ENCODE measurements at regions not wholly inside any gene's neighbourhood (a gene's known extent, or its start where the extent isn't known, plus 50 kb on each side); places are given as distances from the start of the nearest gene placed in this dataset.
"Not testable (repeated sequence)": the region's sequence is repeated elsewhere in the genome, so short reads cannot be mapped to it uniquely, and the experiment has no call there.

DNA sequence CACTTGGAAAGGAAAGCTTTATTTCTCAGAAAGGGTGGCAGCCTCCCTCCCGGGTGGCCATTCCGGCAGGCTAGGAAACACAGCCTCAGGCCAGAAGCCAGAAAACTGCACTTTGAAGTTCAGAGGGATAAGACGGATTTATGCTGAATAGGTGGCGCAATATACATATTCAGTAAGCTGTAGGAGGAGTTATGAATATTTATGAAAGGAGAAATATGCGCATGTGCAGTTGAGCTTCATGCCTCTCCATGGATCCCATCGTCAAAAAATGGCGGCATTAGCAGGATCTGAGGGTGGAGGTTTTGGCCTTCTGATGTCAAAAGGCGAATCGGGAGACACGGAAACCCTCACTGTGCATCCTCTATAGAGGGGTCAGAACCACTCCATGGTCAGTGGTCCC, 82.3 kb downstream of the KATNIP start:
- no peak overlapping the region for H3K4me3 Mint-ChIP-seq
- no peaks in the 10 kb centered on the region for H3K27me3 Mint-ChIP-seq
- H3K27ac Mint-ChIP-seq, result no peak overlapping the region
- no peaks in the 10 kb centered on the region for H3K4me1 Mint-ChIP-seq
- H3K36me3 Mint-ChIP-seq (ENCODE audit: low read depth), result peaks cover 26% of the 10 kb centered on the region
- ATAC-seq (replicated peaks), result no peak
- H3K9me3 Mint-ChIP-seq, result no peaks in the 10 kb centered on the region

DNA sequence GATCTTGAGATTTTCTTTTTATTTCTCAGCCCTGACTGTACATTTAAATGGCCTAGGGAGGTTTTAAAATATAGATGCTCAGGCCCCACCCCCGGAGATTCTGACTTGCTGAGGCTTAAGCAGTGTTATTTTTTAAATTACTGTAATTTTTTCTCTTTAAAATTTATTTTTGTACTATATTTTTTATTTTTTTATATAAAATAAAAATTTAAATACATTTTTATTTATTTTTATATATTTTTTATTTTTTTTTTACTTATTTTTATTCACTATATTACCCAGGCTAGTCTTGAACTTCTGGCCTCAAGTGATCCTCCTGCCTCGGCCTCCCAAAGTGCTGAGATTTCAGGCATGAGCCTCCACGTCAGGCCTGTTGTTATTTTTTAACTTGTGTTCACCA, 83.3 kb downstream of the KATNIP start:
- H3K9me3 Mint-ChIP-seq, result no peaks in the 10 kb centered on the region
- no peaks in the 10 kb centered on the region for H3K4me1 Mint-ChIP-seq
- no peak for ATAC-seq (replicated peaks)
- H3K27me3 Mint-ChIP-seq, result no peaks in the 10 kb centered on the region
- no peak overlapping the region for H3K27ac Mint-ChIP-seq
- H3K4me3 Mint-ChIP-seq, result no peak overlapping the region
- peaks cover 26% of the 10 kb centered on the region for H3K36me3 Mint-ChIP-seq (ENCODE audit: low read depth)

DNA sequence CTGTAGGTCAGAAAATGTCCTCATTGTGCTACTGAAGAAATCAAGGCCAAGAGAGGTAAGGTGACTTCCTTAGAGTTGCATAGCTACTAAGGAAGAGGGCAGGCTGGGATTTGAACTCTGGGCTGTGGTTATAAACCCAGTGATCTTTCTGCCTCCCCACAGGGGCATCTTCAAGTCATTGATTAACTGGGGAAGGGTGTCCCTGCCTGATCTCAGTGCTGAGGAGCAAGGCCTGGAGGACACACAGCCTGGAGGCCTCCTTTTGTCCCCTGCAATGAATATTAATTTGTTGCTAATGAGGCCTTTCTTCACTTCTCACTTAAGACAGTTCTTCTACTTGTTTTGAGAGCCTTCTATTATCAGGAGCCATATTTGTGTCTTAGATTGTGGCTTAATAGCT, 83.8 kb downstream of the KATNIP start:
- no peak for ATAC-seq (replicated peaks)
- H3K4me1 Mint-ChIP-seq, result no peaks in the 10 kb centered on the region
- H3K4me3 Mint-ChIP-seq, result no peak overlapping the region
- H3K27ac Mint-ChIP-seq, result no peak overlapping the region
- peaks cover 24% of the 10 kb centered on the region for H3K36me3 Mint-ChIP-seq (ENCODE audit: low read depth)
- no peaks in the 10 kb centered on the region for H3K27me3 Mint-ChIP-seq
- no peaks in the 10 kb centered on the region for H3K9me3 Mint-ChIP-seq

DNA sequence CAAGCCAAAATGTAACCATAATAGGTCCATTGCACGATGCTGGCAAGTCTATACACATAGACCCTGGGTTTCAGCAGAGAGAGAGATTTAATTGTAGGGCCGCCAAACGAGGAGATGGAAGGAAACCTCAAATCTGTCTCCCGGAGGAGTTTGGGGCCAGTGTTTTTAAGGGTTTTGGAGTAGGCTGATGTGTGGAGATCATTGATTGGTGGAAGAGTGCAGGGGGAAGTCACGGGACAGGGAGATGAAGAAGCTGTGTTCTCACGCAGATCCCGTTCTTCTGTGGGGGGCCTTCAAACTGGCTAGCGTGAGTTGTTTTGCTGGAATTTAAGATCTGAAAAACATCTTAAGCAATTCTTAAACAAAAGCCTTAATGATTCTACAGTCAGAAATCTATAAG, 84.8 kb downstream of the KATNIP start:
- no peak overlapping the region for H3K4me3 Mint-ChIP-seq
- H3K27ac Mint-ChIP-seq, result no peak overlapping the region
- H3K36me3 Mint-ChIP-seq (ENCODE audit: low read depth), result peaks cover 19% of the 10 kb centered on the region
- no peaks in the 10 kb centered on the region for H3K4me1 Mint-ChIP-seq
- H3K27me3 Mint-ChIP-seq, result no peaks in the 10 kb centered on the region
- ATAC-seq (replicated peaks), result no peak
- no peaks in the 10 kb centered on the region for H3K9me3 Mint-ChIP-seq

DNA sequence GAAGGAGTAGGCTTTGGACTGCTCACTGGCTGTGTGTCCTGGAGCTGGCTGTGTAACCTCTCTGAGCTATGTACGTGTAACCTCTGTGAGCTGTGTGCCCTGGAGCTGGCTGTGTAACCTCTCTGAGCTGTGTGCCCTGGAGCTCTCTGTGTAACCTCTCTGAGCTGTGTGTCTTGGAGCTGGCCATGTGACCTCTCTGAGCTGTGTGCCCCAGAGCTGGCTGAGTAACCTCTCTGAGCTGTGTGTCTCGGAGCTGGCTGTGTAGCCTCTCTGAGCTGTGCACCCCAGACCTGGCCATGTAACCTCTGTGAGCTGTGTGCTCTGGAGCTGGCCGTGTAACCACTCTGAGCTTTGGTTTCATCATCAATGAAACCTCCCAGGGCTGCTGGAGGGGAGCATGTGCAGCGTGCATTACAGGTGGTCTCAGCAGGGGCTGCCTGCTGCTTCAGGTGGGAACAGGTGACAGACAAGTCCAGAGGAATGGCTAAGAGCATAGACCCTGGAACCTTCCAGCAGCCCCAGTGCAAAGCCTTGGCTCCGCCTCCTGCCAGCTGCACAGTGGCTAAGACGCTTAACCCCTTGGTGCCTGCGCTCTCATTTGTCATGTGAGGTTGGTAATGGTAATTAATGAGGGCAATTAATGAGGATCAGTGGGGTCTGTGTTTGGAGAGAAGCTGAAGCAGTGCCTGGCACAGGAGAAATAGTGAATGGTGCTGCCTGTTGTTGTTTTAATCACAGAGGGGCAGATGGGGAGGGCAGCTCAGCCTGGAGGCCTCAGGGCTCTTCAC, 86.7 kb downstream of the KATNIP start:
- ATAC-seq (replicated peaks), result no peak
- no peak overlapping the region for H3K27ac Mint-ChIP-seq
- H3K9me3 Mint-ChIP-seq, result no peaks in the 10 kb centered on the region
- no peaks in the 10 kb centered on the region for H3K4me1 Mint-ChIP-seq
- no peak overlapping the region for H3K4me3 Mint-ChIP-seq
- H3K36me3 Mint-ChIP-seq (ENCODE audit: low read depth), result peaks cover 7% of the 10 kb centered on the region
- no peaks in the 10 kb centered on the region for H3K27me3 Mint-ChIP-seq

DNA sequence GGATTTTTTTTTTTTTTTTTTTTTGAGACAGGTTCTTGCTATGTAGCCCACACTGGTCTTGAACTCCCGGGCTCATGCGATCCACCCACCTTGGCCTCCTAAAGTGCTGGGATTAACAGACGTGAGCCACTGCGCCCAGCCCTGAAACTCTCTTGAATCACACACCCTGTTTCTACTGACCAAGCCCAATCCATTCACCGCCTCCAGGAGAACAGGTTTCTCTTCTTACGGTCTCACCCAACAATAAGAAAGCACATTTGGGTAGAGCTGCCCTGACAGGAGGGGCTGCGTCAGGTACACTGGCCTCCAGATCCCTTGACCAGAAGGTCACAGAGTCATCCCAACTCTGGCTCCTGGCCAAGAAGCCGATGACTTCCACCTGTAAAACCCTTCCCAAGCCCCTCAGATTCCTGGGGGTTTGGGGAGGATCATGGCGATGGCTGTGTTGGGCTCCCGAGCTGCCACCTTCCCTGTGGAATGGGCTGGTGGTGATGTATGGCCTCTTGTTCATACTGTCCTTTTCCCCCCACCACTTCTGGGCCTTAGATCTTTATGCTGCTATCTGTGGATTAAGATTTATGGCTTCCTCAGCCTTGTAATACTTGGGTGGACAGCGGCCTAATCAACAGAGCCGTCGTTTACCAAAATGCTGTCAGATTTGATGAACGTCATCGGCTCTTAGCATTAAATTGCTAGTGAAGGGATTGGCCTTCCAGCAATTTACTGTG, 89.1 kb downstream of the KATNIP start:
- no peaks in the 10 kb centered on the region for H3K9me3 Mint-ChIP-seq
- no peaks in the 10 kb centered on the region for H3K36me3 Mint-ChIP-seq (ENCODE audit: low read depth)
- ATAC-seq (replicated peaks), result no peak
- H3K27me3 Mint-ChIP-seq, result no peaks in the 10 kb centered on the region
- H3K4me3 Mint-ChIP-seq, result no peak overlapping the region
- H3K27ac Mint-ChIP-seq, result no peak overlapping the region
- H3K4me1 Mint-ChIP-seq, result no peaks in the 10 kb centered on the region

DNA sequence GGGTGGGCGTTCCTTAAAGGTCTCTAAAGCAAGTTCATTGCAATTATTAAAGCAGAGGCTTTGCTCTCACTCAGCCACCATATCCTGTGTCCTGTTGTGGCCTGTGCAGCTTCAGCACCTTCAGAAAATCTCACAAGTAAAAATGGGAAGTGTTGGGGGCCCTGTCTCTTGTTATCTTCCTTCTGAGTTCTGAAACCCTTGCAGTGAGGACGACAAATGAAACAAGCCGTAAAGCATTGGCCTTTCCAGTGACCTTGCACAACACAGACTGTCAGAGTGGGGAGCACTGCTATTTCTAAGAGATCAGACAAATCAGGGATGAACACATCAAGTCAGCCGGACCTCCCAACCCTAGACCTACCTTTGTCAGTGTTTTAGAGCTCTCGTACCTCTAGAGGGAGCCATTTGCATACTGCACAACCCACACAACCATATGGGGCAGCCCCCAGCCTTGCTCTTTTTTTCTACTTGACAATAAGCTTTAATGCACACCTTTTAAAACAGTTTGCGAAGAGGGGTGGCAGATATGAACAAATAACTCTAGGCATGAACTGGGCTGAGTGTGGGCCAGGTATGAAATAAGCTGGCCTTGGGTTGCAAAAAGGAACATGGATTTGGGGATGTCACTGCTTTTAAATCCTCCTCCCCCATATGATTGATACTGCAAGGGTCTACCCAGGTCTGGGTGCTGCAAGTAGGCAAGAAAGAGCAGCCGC, 89.8 kb downstream of the KATNIP start:
- Mint-ChIP-seq H3K27me3 (no peaks in the 10 kb centered on the region), H3K36me3 (ENCODE audit: low read depth) (no peaks in the 10 kb centered on the region), H3K9me3 (no peaks in the 10 kb centered on the region), H3K4me1 (no peaks in the 10 kb centered on the region), H3K27ac (no peak overlapping the region), H3K4me3 (no peak overlapping the region)
- peak; percentile 82 for ATAC-seq (replicated peaks)

DNA sequence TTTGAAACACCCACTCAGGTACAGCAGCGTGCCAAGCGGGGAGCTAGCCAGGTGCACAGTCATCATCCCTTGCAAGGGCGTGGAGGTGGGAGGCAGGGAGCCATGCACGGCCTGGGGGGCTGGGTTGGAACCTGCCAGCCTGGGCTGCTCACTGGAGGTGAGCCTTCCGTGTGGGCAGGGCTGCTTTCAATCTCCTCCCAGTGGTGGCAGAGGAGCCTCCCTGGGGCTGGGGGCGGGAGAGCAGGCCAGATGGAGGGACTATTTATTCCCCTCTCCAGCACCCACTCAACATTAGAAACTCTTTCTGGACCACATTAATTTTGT, 90.3 kb downstream of the KATNIP start:
- ATAC-seq (replicated peaks), result no peak
- Mint-ChIP-seq H3K27ac (no peak overlapping the region), H3K36me3 (ENCODE audit: low read depth) (no peaks in the 10 kb centered on the region), H3K4me3 (no peak overlapping the region), H3K4me1 (no peaks in the 10 kb centered on the region), H3K9me3 (no peaks in the 10 kb centered on the region), H3K27me3 (no peaks in the 10 kb centered on the region)

DNA sequence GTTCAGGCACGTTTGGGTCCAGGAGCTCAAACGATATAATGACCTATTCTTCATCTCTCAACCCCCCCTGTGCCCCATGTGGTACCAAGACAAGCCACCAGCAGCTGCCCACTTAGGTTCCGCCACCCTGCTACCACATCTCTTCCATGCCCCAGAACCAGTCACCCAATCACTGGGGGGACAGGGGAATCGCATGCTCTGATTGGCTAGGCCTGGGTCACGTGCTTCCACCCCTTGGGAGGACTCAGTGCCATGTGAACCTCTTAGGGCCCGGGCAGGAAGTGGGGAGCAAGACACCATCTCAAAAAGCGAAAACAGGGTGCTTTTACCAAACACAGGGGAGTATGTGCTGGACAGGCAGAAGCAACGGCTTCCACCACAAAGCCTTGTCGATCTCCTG, 91.3 kb downstream of the KATNIP start:
- H3K4me3 Mint-ChIP-seq, result no peak overlapping the region
- no peak overlapping the region for H3K27ac Mint-ChIP-seq
- H3K9me3 Mint-ChIP-seq, result no peaks in the 10 kb centered on the region
- no peaks in the 10 kb centered on the region for H3K36me3 Mint-ChIP-seq (ENCODE audit: low read depth)
- ATAC-seq (replicated peaks), result no peak
- H3K27me3 Mint-ChIP-seq, result no peaks in the 10 kb centered on the region
- no peaks in the 10 kb centered on the region for H3K4me1 Mint-ChIP-seq

DNA sequence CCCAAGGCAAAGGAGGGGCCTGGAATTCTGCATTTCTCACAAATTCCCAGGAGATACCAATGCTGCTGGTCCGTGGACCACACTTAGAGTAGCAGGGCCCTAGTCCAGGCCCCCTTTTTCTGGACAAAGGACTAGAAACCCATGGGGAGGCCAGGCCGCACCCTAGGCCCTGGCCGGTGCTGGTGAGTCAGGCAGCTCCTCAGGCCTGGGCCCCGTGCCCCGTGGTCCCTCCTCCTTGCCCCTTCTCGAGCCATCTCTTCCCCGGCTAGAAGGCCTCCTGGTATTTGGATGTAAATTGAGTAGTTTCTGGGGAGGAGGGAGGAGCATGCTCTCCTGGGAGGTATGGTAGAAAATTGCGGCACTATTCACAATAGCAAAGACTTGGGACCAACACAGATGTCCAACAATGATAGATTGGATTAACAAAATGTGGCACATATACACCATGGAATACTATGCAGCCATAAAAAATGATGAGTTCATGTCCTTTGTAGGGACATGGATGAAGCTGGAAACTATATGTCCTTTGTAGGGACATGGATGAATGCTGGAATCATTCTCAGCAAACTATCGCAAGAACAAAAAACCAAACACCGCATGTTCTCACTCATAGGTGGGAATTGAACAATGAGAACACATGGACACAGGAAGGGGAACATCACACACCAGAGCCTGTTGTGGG, 91.9 kb downstream of the KATNIP start:
- H3K27ac Mint-ChIP-seq, result not testable (repeated sequence)

DNA sequence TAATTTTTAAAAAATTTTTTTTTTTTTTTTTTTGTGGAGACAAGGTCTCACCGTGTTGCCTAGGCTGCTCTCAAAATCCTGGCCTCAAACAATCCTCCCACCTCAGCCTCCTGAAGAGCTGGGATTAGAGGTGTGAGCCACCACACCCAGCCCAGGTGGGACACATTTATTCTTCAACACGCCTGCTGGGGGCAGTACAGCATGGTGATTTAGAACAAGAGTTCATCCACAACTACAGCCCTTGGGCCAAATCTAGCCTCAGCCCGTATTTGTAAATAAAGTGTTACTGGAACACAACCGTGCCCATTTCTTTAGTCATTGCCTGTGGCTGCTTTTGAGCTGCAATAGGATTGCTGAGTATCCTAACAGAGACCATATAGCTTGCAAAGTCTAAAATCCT, 92.8 kb downstream of the KATNIP start:
- Mint-ChIP-seq H3K4me3 (no peak overlapping the region), H3K36me3 (ENCODE audit: low read depth) (no peaks in the 10 kb centered on the region), H3K9me3 (no peaks in the 10 kb centered on the region), H3K27ac (no peak overlapping the region), H3K4me1 (no peaks in the 10 kb centered on the region), H3K27me3 (no peaks in the 10 kb centered on the region)
- ATAC-seq (replicated peaks), result no peak

More for the DNA sequence above, 91.9 kb downstream of the KATNIP start:
- H3K4me3 Mint-ChIP-seq; H3K27me3 Mint-ChIP-seq; H3K9me3 Mint-ChIP-seq; H3K36me3 Mint-ChIP-seq (ENCODE audit: low read depth); H3K4me1 Mint-ChIP-seq; ATAC-seq (replicated peaks): not testable (repeated sequence)

DNA sequence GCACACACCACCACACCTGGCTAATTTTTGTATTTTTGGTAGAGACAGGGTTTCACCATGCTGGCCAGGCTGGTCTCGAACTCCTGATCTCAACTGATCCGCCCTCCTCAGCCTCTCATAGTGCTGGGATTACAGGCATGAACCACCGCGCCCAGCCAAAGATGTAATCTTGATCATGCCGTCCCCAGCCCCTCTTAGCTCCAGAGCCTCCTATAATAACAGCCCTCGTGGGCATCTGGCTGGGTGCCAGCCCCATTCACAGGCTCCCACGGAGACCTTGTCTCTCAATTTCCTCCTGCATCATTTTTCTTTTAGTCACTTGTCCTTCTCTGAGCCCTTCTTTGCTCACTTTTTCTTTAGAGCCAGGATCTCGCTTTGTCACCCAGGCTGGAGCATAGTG, 94.2 kb downstream of the KATNIP start:
- H3K27ac Mint-ChIP-seq, result no peak overlapping the region
- no peaks in the 10 kb centered on the region for H3K4me1 Mint-ChIP-seq
- no peaks in the 10 kb centered on the region for H3K9me3 Mint-ChIP-seq

DNA sequence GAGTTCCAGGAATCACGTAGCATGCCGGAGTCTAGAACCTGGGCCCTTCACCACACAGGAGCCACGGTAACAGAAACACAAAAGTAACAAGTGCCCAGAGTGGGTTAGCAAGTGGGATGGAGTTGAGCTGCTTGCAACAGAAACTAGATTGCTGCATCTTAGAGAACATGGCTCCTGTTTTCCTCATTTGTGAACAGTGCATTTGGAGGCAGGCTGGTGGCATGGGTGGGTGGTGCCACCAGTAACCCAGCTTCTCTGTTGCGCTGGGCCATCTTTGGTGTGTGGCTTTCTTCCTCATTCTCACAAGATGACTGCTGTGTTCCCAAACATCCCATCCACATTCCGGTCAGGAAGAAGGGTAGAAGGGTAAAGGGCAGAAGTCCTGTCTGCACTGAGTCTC, 95.5 kb downstream of the KATNIP start:
- Mint-ChIP-seq H3K27me3 (no peaks in the 10 kb centered on the region), H3K27ac (no peak overlapping the region), H3K36me3 (ENCODE audit: low read depth) (no peaks in the 10 kb centered on the region), H3K4me1 (no peaks in the 10 kb centered on the region), H3K4me3 (no peak overlapping the region), H3K9me3 (no peaks in the 10 kb centered on the region)
- ATAC-seq (replicated peaks), result no peak

More for the DNA sequence above, 94.2 kb downstream of the KATNIP start:
- Mint-ChIP-seq H3K36me3 (ENCODE audit: low read depth) (no peaks in the 10 kb centered on the region), H3K4me3 (no peak overlapping the region), H3K27me3 (no peaks in the 10 kb centered on the region)
- ATAC-seq (replicated peaks), result no peak

DNA sequence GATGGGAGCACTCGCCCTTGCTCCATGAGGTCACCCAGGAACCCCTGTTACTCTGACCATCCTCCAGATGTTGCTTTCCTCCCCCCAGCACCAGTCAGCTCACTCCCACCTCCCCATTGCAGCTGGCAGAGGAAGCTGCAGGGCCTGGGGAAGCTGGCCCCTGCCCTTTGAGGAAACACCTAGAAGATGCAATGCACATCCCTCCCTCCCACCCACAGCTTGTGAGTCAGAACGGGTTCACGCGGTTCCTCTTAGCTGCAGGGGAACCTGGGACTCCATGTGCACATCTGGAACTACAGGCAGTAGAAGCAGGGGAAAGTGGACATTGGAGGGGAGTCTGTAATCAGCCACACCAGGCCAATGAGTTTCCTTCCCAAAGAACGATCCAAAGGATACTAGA, 96.9 kb downstream of the KATNIP start:
- no peak for ATAC-seq (replicated peaks)

More for the DNA sequence above, 96.9 kb downstream of the KATNIP start:
- Mint-ChIP-seq H3K36me3 (ENCODE audit: low read depth) (no peaks in the 10 kb centered on the region), H3K9me3 (no peaks in the 10 kb centered on the region), H3K4me1 (no peaks in the 10 kb centered on the region), H3K4me3 (no peak overlapping the region), H3K27ac (no peak overlapping the region), H3K27me3 (no peaks in the 10 kb centered on the region)
